ENCODE measurements at regions not wholly inside any gene's neighbourhood (a gene's known extent, or its start where the extent isn't known, plus 50 kb on each side); places are given as distances from the start of the nearest gene placed in this dataset.

DNA sequence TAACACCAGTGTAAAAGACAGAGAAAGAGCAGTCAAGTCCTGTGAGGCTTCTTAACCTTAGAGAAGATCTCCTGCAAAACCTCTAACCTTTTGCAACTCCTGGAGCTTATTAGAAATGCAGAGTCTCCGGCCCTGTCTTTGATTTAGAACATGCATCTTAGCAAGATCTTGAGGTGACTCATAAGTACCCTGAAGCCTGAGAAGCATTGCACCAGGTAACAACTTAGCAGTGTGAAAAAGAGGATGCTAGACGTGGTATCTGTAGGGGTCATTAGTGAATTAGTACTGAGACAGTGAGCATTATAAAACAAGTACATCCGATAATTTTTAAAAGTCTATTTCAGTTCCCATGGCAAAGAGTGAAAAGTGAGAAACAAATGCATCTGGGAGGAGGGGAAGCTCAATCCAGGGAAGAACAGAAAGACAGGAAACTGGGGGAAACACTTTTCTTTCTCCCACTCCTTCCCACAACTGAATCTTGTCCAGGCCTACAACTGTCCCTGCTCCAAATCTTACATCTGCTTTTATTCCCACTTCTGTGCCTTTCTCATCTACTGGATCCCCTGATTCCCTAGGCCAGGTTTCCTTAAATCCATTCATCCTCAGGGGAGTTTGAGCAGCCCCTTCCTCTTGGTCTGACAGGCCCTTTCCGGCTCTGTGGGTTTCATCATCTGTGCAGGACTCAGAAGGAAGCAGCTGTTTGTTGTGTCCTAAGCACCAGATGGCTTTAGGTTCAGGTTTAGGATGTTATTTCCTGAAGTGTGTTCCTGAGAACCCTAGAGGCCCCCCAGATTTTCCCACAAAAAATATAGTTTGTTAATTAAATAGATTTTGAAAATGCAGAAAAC lies 128.1 kb upstream of the IL12A start:
- no peak overlapping the region for H3K9ac ChIP-seq
- H3K27ac ChIP-seq = no peak overlapping the region
- H3K9me3 ChIP-seq (ENCODE audit: control insufficient read depth, low read length) = no peaks in the 10 kb centered on the region
- no peaks in the 10 kb centered on the region for H3K79me2 ChIP-seq
- no peak overlapping the region for H3K4me3 ChIP-seq (ENCODE audit: low read depth, low read length)
- TF ChIP-seq, protein P1, sequence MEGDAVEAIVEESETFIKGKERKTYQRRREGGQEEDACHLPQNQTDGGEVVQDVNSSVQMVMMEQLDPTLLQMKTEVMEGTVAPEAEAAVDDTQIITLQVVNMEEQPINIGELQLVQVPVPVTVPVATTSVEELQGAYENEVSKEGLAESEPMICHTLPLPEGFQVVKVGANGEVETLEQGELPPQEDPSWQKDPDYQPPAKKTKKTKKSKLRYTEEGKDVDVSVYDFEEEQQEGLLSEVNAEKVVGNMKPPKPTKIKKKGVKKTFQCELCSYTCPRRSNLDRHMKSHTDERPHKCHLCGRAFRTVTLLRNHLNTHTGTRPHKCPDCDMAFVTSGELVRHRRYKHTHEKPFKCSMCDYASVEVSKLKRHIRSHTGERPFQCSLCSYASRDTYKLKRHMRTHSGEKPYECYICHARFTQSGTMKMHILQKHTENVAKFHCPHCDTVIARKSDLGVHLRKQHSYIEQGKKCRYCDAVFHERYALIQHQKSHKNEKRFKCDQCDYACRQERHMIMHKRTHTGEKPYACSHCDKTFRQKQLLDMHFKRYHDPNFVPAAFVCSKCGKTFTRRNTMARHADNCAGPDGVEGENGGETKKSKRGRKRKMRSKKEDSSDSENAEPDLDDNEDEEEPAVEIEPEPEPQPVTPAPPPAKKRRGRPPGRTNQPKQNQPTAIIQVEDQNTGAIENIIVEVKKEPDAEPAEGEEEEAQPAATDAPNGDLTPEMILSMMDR (IDR thresholded peaks at IDR 0.05) = no peak
- no peaks in the 10 kb centered on the region for H3K27me3 ChIP-seq (ENCODE audit: control insufficient read depth, insufficient read depth, low read length)
- H3K36me3 ChIP-seq (ENCODE audit: control insufficient read depth, insufficient read depth, low read length) = no peaks in the 10 kb centered on the region
- no peaks in the 10 kb centered on the region for H3K4me1 ChIP-seq
- H3K4me2 ChIP-seq (ENCODE audit: low read length) = no peak overlapping the region
- H2AFZ ChIP-seq = no peak overlapping the region

DNA sequence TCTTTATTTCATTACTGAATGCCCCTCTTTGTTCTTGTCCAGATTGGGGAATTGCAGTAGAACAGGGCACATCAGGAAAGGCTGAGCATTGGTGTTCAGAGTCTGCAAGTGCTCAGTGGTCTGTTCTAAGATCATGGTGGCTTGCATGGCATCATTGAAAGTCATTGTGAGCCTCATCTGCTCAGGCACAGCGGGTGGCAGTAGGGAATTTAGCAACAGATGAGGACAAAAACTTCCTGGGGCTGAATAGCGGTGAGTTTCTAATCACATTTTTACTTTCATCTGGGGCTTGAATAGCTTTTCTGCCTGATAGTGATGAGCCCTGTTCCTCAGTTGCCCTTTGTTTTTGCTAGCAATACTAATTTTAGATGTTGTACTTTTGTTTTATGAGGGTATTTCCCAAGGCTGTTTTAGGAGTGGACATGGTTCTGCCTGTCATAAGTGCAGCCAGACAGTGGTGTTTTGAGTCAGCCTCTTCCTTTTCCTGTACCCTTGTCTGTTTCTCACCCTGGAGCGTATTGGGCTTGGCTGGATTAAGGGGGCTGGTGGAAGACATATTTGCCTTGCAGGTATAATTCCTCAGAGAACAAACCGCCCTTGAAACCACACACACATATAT lies 127.2 kb upstream of the IL12A start:
- no peaks in the 10 kb centered on the region for H3K27me3 ChIP-seq (ENCODE audit: control insufficient read depth, insufficient read depth, low read length)

DNA sequence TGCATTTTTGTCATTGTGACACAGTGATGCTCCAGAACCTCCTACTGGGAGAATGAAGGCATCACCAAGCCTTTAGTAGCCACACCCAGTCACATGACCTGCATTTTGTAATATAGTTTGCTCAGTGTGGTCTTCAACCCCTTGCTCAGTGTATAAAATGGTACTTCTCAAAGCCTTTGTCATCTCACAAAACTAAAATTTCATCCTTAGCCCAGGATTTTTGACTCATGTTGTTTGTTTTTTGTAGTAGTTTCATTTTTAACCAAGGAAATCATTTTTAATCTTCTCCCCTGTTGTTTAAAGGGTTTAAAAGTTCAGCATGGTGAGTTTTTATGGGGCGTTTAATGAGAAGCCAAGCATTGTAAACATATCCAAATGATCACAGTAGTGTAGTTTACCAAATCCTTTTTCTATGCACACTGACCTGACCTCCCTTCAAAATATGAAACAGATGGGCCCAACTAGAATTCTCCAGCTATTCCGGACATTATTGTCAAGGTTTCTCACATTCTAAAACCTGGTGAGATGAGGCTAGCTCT lies 123.5 kb upstream of the IL12A start:
- no peaks in the 10 kb centered on the region for H3K27me3 ChIP-seq (ENCODE audit: control insufficient read depth, insufficient read depth, low read length)
- no peak overlapping the region for H3K4me3 ChIP-seq (ENCODE audit: low read depth, low read length)
- no peak overlapping the region for H3K27ac ChIP-seq
- H3K4me1 ChIP-seq = no peaks in the 10 kb centered on the region
- TF ChIP-seq, protein P1 (IDR thresholded peaks at IDR 0.05) = no peak
- no peak overlapping the region for H2AFZ ChIP-seq
- H3K79me2 ChIP-seq = no peaks in the 10 kb centered on the region
- no peaks in the 10 kb centered on the region for H3K9me3 ChIP-seq (ENCODE audit: control insufficient read depth, low read length)
- H3K36me3 ChIP-seq (ENCODE audit: control insufficient read depth, insufficient read depth, low read length) = no peaks in the 10 kb centered on the region
- H3K4me2 ChIP-seq (ENCODE audit: low read length) = no peak overlapping the region
- no peak overlapping the region for H3K9ac ChIP-seq

More for the DNA sequence above, 127.2 kb upstream of the IL12A start:
- Histone ChIP-seq H3K27ac (no peak overlapping the region), H3K36me3 (ENCODE audit: control insufficient read depth, insufficient read depth, low read length) (no peaks in the 10 kb centered on the region), H3K4me3 (ENCODE audit: low read depth, low read length) (no peak overlapping the region), H2AFZ (no peak overlapping the region), H3K79me2 (no peaks in the 10 kb centered on the region), H3K4me1 (no peaks in the 10 kb centered on the region), H3K9ac (no peak overlapping the region), H3K9me3 (ENCODE audit: control insufficient read depth, low read length) (no peaks in the 10 kb centered on the region), H3K4me2 (ENCODE audit: low read length) (no peak overlapping the region)
- TF ChIP-seq, protein P1 (IDR thresholded peaks at IDR 0.05) = no peak

DNA sequence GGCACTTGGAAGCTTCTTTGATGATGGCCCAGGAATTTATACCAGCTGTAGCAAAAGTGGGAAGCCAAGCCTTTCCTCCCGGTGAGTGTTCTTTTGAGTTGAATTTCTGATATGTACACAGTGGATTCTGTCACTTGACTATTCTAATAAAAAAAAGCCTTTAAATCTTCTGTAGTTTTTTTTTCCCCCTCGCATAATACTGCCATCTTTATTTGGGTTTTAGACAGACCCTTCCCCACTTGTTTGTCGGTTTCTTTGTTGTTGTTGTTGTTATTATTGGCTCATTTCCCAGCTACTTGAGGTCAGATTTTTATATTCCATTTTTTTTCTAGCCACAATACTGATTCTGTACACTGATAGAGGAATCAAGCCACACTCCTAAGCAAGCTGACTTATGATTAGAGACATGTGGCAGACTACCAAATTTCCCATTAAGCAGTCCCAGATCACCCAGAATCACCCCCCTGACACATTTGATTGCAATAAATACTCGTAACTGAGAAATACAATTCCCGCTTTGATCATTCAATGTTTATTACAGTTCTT lies 122.4 kb upstream of the IL12A start:
- Histone ChIP-seq H2AFZ (no peak overlapping the region), H3K9me3 (ENCODE audit: control insufficient read depth, low read length) (no peaks in the 10 kb centered on the region), H3K4me2 (ENCODE audit: low read length) (no peak overlapping the region), H3K27ac (no peak overlapping the region), H3K4me3 (ENCODE audit: low read depth, low read length) (no peak overlapping the region), H3K79me2 (no peaks in the 10 kb centered on the region), H3K4me1 (no peaks in the 10 kb centered on the region), H3K36me3 (ENCODE audit: control insufficient read depth, insufficient read depth, low read length) (no peaks in the 10 kb centered on the region), H3K27me3 (ENCODE audit: control insufficient read depth, insufficient read depth, low read length) (no peaks in the 10 kb centered on the region), H3K9ac (no peak overlapping the region)
- TF ChIP-seq, protein P1 (IDR thresholded peaks at IDR 0.05) = no peak

Measured in parathyroid adenoma (tissue), 2 donors.